Stomach smooth muscle (tissue), 2 donors: ENCODE measurements at regions not wholly inside any gene's neighbourhood (a gene's known extent, or its start where the extent isn't known, plus 50 kb on each side); places are given as distances from the start of the nearest gene placed in this dataset.
"Not testable (repeated sequence)": the region's sequence is repeated elsewhere in the genome, so short reads cannot be mapped to it uniquely, and the experiment has no call there.

Experiments used
- H3K27ac ChIP-seq: one replicate; pipeline ENCODE4 v1.7.0; 2013; ENCODE audit warnings: mild to moderate bottlenecking, low read length, inconsistent platforms
- H3K27me3 ChIP-seq, 2 donors: one replicate each; pipeline ENCODE4 v1.7.0; 2013; ENCODE audit warnings: low read length in 2 of 2; ENCODE audit not compliant: insufficient read depth in 2 of 2, control insufficient read depth in 1 of 2
- H3K36me3 ChIP-seq, 2 donors: one replicate each; pipeline ENCODE4 v1.7.0; 2013; ENCODE audit warnings: low read length in 2 of 2; ENCODE audit not compliant: control insufficient read depth in 2 of 2, insufficient read depth in 2 of 2
- H3K4me1 ChIP-seq: one replicate; pipeline ENCODE4 v1.7.0; 2013; ENCODE audit warnings: low read length; ENCODE audit not compliant: control insufficient read depth, insufficient read depth
- H3K4me3 ChIP-seq, 2 donors: one replicate each; pipeline ENCODE4 v1.7.0; 2013; ENCODE audit warnings: low read length in 2 of 2
- H3K9ac ChIP-seq, 2 donors: one replicate each; pipeline ENCODE4 v1.7.0; 2013; ENCODE audit warnings: low read length in 2 of 2, mild to moderate bottlenecking in 1 of 2
- H3K9me3 ChIP-seq, 2 donors: one replicate each; pipeline ENCODE4 v1.7.0; 2013; ENCODE audit warnings: low read length in 2 of 2; ENCODE audit not compliant: control insufficient read depth in 2 of 2
- donor health status: healthy.
- donor health status: Pancreatic carcinoma.

- no peak overlapping the region for H3K27ac ChIP-seq
- H3K36me3 ChIP-seq: no peaks in the 10 kb centered on the region
- no peaks in the 10 kb centered on the region for H3K4me1 ChIP-seq
- no peaks in the 10 kb centered on the region for H3K9me3 ChIP-seq
- no peak overlapping the region for H3K9ac ChIP-seq
- H3K4me3 ChIP-seq: no peak overlapping the region
- no peaks in the 10 kb centered on the region for H3K27me3 ChIP-seq
These were observed 1061.4 kb downstream of the TYW1 start for GRCh38 chr7:68058014-68058413.

- no peaks in the 10 kb centered on the region for H3K36me3 ChIP-seq
- H3K27ac ChIP-seq: no peak overlapping the region
- no peaks in the 10 kb centered on the region for H3K4me1 ChIP-seq
- no peaks in the 10 kb centered on the region for H3K27me3 ChIP-seq
- no peak overlapping the region for H3K9ac ChIP-seq
- H3K4me3 ChIP-seq: no peak overlapping the region
- no peaks in the 10 kb centered on the region for H3K9me3 ChIP-seq
These were observed 1066.5 kb downstream of the TYW1 start for GRCh38 chr7:68063171-68063570.

GRCh38 chr7:68065581-68065980 lies 1068.9 kb downstream of the TYW1 start:
- H3K36me3 ChIP-seq: no peaks in the 10 kb centered on the region
- H3K27ac ChIP-seq: no peak overlapping the region
- no peak overlapping the region for H3K4me3 ChIP-seq
- H3K27me3 ChIP-seq: no peaks in the 10 kb centered on the region
- H3K9ac ChIP-seq: no peak overlapping the region
- no peaks in the 10 kb centered on the region for H3K4me1 ChIP-seq
- H3K9me3 ChIP-seq: no peaks in the 10 kb centered on the region

- Histone ChIP-seq H3K36me3 (no peaks in the 10 kb centered on the region), H3K4me3 (no peak overlapping the region), H3K27me3 (no peaks in the 10 kb centered on the region), H3K4me1 (no peaks in the 10 kb centered on the region), H3K9ac (no peak overlapping the region), H3K9me3 (no peaks in the 10 kb centered on the region), H3K27ac (no peak overlapping the region)
These were observed 1071.2 kb downstream of the TYW1 start for GRCh38 chr7:68067845-68068244.

- Histone ChIP-seq H3K27me3 (no peaks in the 10 kb centered on the region), H3K9ac (no peak overlapping the region), H3K36me3 (no peaks in the 10 kb centered on the region), H3K27ac (no peak overlapping the region), H3K4me1 (no peaks in the 10 kb centered on the region), H3K9me3 (no peaks in the 10 kb centered on the region), H3K4me3 (no peak overlapping the region)
These were observed 1074.4 kb downstream of the TYW1 start for GRCh38 chr7:68070992-68071391.

GRCh38 chr7:68073701-68074100 lies 1077.1 kb downstream of the TYW1 start:
- no peak overlapping the region for H3K27ac ChIP-seq
- no peaks in the 10 kb centered on the region for H3K27me3 ChIP-seq
- H3K4me1 ChIP-seq: no peaks in the 10 kb centered on the region
- no peak overlapping the region for H3K9ac ChIP-seq
- no peaks in the 10 kb centered on the region for H3K36me3 ChIP-seq
- H3K4me3 ChIP-seq: no peak overlapping the region
- no peaks in the 10 kb centered on the region for H3K9me3 ChIP-seq

GRCh38 chr7:68074242-68074641 lies 1077.6 kb downstream of the TYW1 start:
- no peaks in the 10 kb centered on the region for H3K4me1 ChIP-seq
- H3K9me3 ChIP-seq: no peaks in the 10 kb centered on the region
- no peak overlapping the region for H3K27ac ChIP-seq
- no peak overlapping the region for H3K4me3 ChIP-seq
- H3K9ac ChIP-seq: no peak overlapping the region
- no peaks in the 10 kb centered on the region for H3K36me3 ChIP-seq
- H3K27me3 ChIP-seq: no peaks in the 10 kb centered on the region

- Histone ChIP-seq H3K9ac (no peak overlapping the region), H3K9me3 (peaks cover 0 to 2% of the 10 kb centered on the region in 2 donors)
These were observed 1081.6 kb downstream of the TYW1 start for GRCh38 chr7:68078157-68078710.

GRCh38 chr7:68082066-68082960 lies 1085.7 kb downstream of the TYW1 start:
- H3K9ac ChIP-seq, H3K27ac ChIP-seq, H3K27me3 ChIP-seq, H3K36me3 ChIP-seq, H3K4me3 ChIP-seq, H3K9me3 ChIP-seq, H3K4me1 ChIP-seq: not testable (repeated sequence)

More at GRCh38 chr7:68078157-68078710, 1081.6 kb downstream of the TYW1 start:
- Histone ChIP-seq H3K4me1 (no peaks in the 10 kb centered on the region), H3K4me3 (no peak overlapping the region), H3K27ac (no peak overlapping the region), H3K27me3 (no peaks in the 10 kb centered on the region), H3K36me3 (no peaks in the 10 kb centered on the region)

GRCh38 chr7:68082961-68083657 lies 1086.5 kb downstream of the TYW1 start:
- H3K4me3 ChIP-seq, H3K27me3 ChIP-seq, H3K27ac ChIP-seq, H3K36me3 ChIP-seq, H3K9ac ChIP-seq, H3K4me1 ChIP-seq, H3K9me3 ChIP-seq: not testable (repeated sequence)
